ENCODE measurements at regions not wholly inside any gene's neighbourhood (a gene's known extent, or its start where the extent isn't known, plus 50 kb on each side); places are given as distances from the start of the nearest gene placed in this dataset.

GRCh38 chr1:30196872-30197638 is 526.3 kb downstream of the MATN1 start:
- no peak for TF ChIP-seq CTCF (IDR thresholded peaks at IDR 0.05; ENCODE audit: low read length, missing control alignments)
- no peak for DNase-seq (ENCODE audit: low read depth)
- no peak overlapping the region for H3K4me3 ChIP-seq (replicated peaks; ENCODE audit: low read depth, low read length)

GRCh38 chr1:30196457-30196856 is 526.9 kb downstream of the MATN1 start:
- DNase-seq (ENCODE audit: low read depth), result no peak
- H3K4me3 ChIP-seq (replicated peaks; ENCODE audit: low read depth, low read length), result no peak overlapping the region
- no peak for TF ChIP-seq CTCF (IDR thresholded peaks at IDR 0.05; ENCODE audit: low read length, missing control alignments)

GRCh38 chr1:30195424-30196134 is 527.8 kb downstream of the MATN1 start:
- no peak for DNase-seq (ENCODE audit: low read depth)
- no peak for TF ChIP-seq CTCF (IDR thresholded peaks at IDR 0.05; ENCODE audit: low read length, missing control alignments)

GRCh38 chr1:30194741-30195423 is 528.5 kb downstream of the MATN1 start:
- TF ChIP-seq CTCF (IDR thresholded peaks at IDR 0.05; ENCODE audit: low read length, missing control alignments), result no peak
- no peak for DNase-seq (ENCODE audit: low read depth)

More at GRCh38 chr1:30195424-30196134, 527.8 kb downstream of the MATN1 start:
- no peak overlapping the region for H3K4me3 ChIP-seq (replicated peaks; ENCODE audit: low read depth, low read length)

GRCh38 chr1:30194046-30194619 is 529.3 kb downstream of the MATN1 start:
- H3K4me3 ChIP-seq (replicated peaks; ENCODE audit: low read depth, low read length), result no peak overlapping the region
- TF ChIP-seq CTCF (IDR thresholded peaks at IDR 0.05; ENCODE audit: low read length, missing control alignments), result no peak
- DNase-seq (ENCODE audit: low read depth), result no peak

More at GRCh38 chr1:30194741-30195423, 528.5 kb downstream of the MATN1 start:
- H3K4me3 ChIP-seq (replicated peaks; ENCODE audit: low read depth, low read length), result no peak overlapping the region

GRCh38 chr1:30192969-30193630 is 530.3 kb downstream of the MATN1 start:
- no peak overlapping the region for H3K4me3 ChIP-seq (replicated peaks; ENCODE audit: low read depth, low read length)
- no peak for DNase-seq (ENCODE audit: low read depth)
- TF ChIP-seq CTCF (IDR thresholded peaks at IDR 0.05; ENCODE audit: low read length, missing control alignments), result no peak

All from fibroblast of pulmonary artery (primary cell).